Fibroblast of mammary gland (primary cell): ENCODE measurements at regions not wholly inside any gene's neighbourhood (a gene's known extent, or its start where the extent isn't known, plus 50 kb on each side); places are given as distances from the start of the nearest gene placed in this dataset.
A peak's percentile ranks its signal among the peaks of the same experiment; 100 is the strongest.
"Not testable (repeated sequence)": the region's sequence is repeated elsewhere in the genome, so short reads cannot be mapped to it uniquely, and the experiment has no call there.

ENCODE experiments used
- DNase-seq: peaks from one replicate; pipeline ENCODE4 v3.0.0-alpha.2; 2010; ENCODE audit warnings: low read depth
- H3K4me3 ChIP-seq: 2 replicates; pipeline ENCODE4 v1.5.1; 2011; ENCODE audit warnings: low read depth, mild to moderate bottlenecking, low read length, moderate library complexity; ENCODE audit not compliant: control insufficient read depth
- CTCF ChIP-seq: conservative IDR thresholded peaks from 2 replicates; pipeline ENCODE4 v1.5.1; 2011; ENCODE audit warnings: low read depth, low read length, inconsistent platforms; ENCODE audit not compliant: control insufficient read depth, insufficient read depth

GRCh38 chr14:59026081-59026480 is 162.4 kb upstream of the DAAM1 start:
- no peak for TF ChIP-seq CTCF
- DNase-seq: peak; percentile 8

GRCh38 chr14:59026640-59027039 is 161.8 kb upstream of the DAAM1 start:
- DNase-seq: peak; percentile 57
- H3K4me3 ChIP-seq: not testable (repeated sequence)

More at GRCh38 chr14:59026081-59026480, 162.4 kb upstream of the DAAM1 start:
- H3K4me3 ChIP-seq: no peak overlapping the region

- no peak overlapping the region for H3K4me3 ChIP-seq
- peak; percentile 96 for TF ChIP-seq CTCF
- DNase-seq: peak; percentile 96
Observed at GRCh38 chr14:59028476-59029202, 159.8 kb upstream of the DAAM1 start.

- no peak overlapping the region for H3K4me3 ChIP-seq
- TF ChIP-seq CTCF: no peak
- no peak for DNase-seq
Observed at GRCh38 chr14:59032826-59033225, 155.6 kb upstream of the DAAM1 start.

- no peak for DNase-seq
- TF ChIP-seq CTCF: no peak
Observed at GRCh38 chr14:59036134-59036533, 152.3 kb upstream of the DAAM1 start.

GRCh38 chr14:59037086-59037485 is 151.4 kb upstream of the DAAM1 start:
- peak; percentile 5 for DNase-seq
- no peak overlapping the region for H3K4me3 ChIP-seq
- no peak for TF ChIP-seq CTCF

More at GRCh38 chr14:59036134-59036533, 152.3 kb upstream of the DAAM1 start:
- no peak overlapping the region for H3K4me3 ChIP-seq

GRCh38 chr14:59037620-59038019 is 150.8 kb upstream of the DAAM1 start:
- DNase-seq: no peak
- no peak overlapping the region for H3K4me3 ChIP-seq
- TF ChIP-seq CTCF: no peak
